Endothelial cell of umbilical vein (primary cell): ENCODE measurements at regions not wholly inside any gene's neighbourhood (a gene's known extent, or its start where the extent isn't known, plus 50 kb on each side); places are given as distances from the start of the nearest gene placed in this dataset.

Experiments
- BruUV-seq: library from RNA; stranded (reverse); fragments of 400-500 nt; replicated peaks from 2 replicates; lab custom pipeline; 2021; lab: Mats Ljungman, UMichigan
- CTCF ChIA-PET: fragments of 300-600, 350-600 bp; sonication (Branson Sonifier 250); formaldehyde crosslinking; loops from one replicate; lab custom pipeline; 2021; ENCODE audit warnings: antibody characterized with exemption, inconsistent platforms; lab: Charles Lee
- POLR2A ChIA-PET: fragments of 300-600, 350-600 bp; sonication (Branson Sonifier 250); formaldehyde crosslinking; loops from one replicate; lab custom pipeline; 2021; ENCODE audit warnings: antibody characterized with exemption, inconsistent platforms; lab: Charles Lee
- DNase-seq: peaks from one replicate; pipeline ENCODE4 v3.0.0-alpha.2; 2011; ENCODE audit warnings: low read depth, low spot score
- FAIRE-seq: peaks from 2 replicates; lab custom pipeline; 2011; peaks lifted over from hg19 to GRCh38; lab: Jason Lieb, UNC
- H2AFZ ChIP-seq: 2 replicates; pipeline ENCODE4 v1.6.0; 2012; ENCODE audit warnings: low read depth, low read length, control low read depth, inconsistent platforms
- H3K27ac ChIP-seq: 2 replicates; pipeline ENCODE4 v1.5.1; 2011; ENCODE audit warnings: low read depth, mild to moderate bottlenecking, control low read depth, low read length, moderate library complexity; ENCODE audit not compliant: insufficient read depth
- H3K27me3 ChIP-seq, 2 experiments: 2 replicates each; pipeline versions ENCODE4 v1.6.0 to v1.6.1; 2011; ENCODE audit warnings: low read length in 2 of 2, mixed read lengths in 1 of 2; ENCODE audit not compliant: control insufficient read depth in 2 of 2, insufficient read depth in 2 of 2
- H3K36me3 ChIP-seq, 2 experiments: 2 replicates in 1 of 2; 3 replicates in 1 of 2; pipeline ENCODE4 v1.5.1; 2011; ENCODE audit warnings: low read length in 2 of 2, mild to moderate bottlenecking in 1 of 2, moderate library complexity in 1 of 2; ENCODE audit not compliant: control insufficient read depth in 2 of 2, insufficient read depth in 2 of 2; ENCODE audit errors: extremely low read depth in 1 of 2
- H3K4me1 ChIP-seq: 3 replicates; pipeline ENCODE4 v1.5.1; 2011; ENCODE audit warnings: mild to moderate bottlenecking, low read length; ENCODE audit not compliant: control insufficient read depth, insufficient read depth; ENCODE audit errors: extremely low read depth
- H3K4me2 ChIP-seq: 2 replicates; pipeline ENCODE4 v1.6.1; 2011; ENCODE audit warnings: low read length, control low read depth, mixed read lengths; ENCODE audit not compliant: insufficient read depth
- H3K4me3 ChIP-seq, 3 experiments: fragments of 200-600 bp in 1 of 3; sonication (generic), shearing (Covaris generic) in 1 of 3; replicated peaks in 1 of 3; 2 replicates each; pipeline ENCODE4 v1.5.1; 2011 to 2016; ENCODE audit warnings: control low read depth in 3 of 3, low read length in 3 of 3, mild to moderate bottlenecking in 2 of 3, inconsistent platforms in 1 of 3, low read depth in 1 of 3, moderate library complexity in 1 of 3; ENCODE audit not compliant: insufficient read depth in 1 of 3
- H3K79me2 ChIP-seq: 2 replicates; pipeline ENCODE4 v1.6.0; 2012; ENCODE audit warnings: low read length, inconsistent platforms; ENCODE audit not compliant: control insufficient read depth, insufficient read depth
- H3K9ac ChIP-seq: replicated peaks from 2 replicates; pipeline ENCODE3; 2011; ENCODE audit warnings: low read length, control low read depth; ENCODE audit not compliant: insufficient read depth; ENCODE audit errors: extremely low read depth
- H3K9me1 ChIP-seq: replicated peaks from 3 replicates; pipeline ENCODE4 v1.6.0; 2011; ENCODE audit warnings: mild to moderate bottlenecking, low read length; ENCODE audit not compliant: control insufficient read depth, insufficient read depth; ENCODE audit errors: extremely low read depth
- H3K9me3 ChIP-seq: replicated peaks from 2 replicates; pipeline ENCODE4 v1.5.1; 2012; ENCODE audit warnings: low read length, inconsistent platforms; ENCODE audit not compliant: control insufficient read depth, insufficient read depth
- H4K20me1 ChIP-seq: replicated peaks from 2 replicates; pipeline ENCODE3; 2011; ENCODE audit warnings: mild to moderate bottlenecking, low read length; ENCODE audit not compliant: control insufficient read depth, insufficient read depth; ENCODE audit errors: extremely low read depth
- CTCF ChIP-seq, 2 donors: IDR thresholded peaks; 1 replicate in 1 of 2; 2 replicates in 1 of 2; pipeline ENCODE4 v1.5.1; 2011; ENCODE audit warnings: low read length in 2 of 2, mild to moderate bottlenecking in 2 of 2, moderate library complexity in 2 of 2, control low read depth in 1 of 2, inconsistent platforms in 1 of 2, low read depth in 1 of 2; ENCODE audit not compliant: insufficient read depth in 1 of 2; ENCODE audit errors: extremely low read depth in 1 of 2
- EZH2 ChIP-seq: IDR thresholded peaks from 2 replicates; pipeline ENCODE4 v1.6.1; 2012; ENCODE audit warnings: borderline replicate concordance, low read depth, mild to moderate bottlenecking, moderate library complexity, low read length, inconsistent platforms; ENCODE audit not compliant: severe bottlenecking
- GATA2 ChIP-seq: IDR thresholded peaks from 2 replicates; pipeline ENCODE4 v1.7.0; 2011; ENCODE audit warnings: low read depth, mild to moderate bottlenecking, moderate library complexity, mixed read lengths, low read length; ENCODE audit not compliant: insufficient read length, insufficient read depth
- JUN ChIP-seq: IDR thresholded peaks from 2 replicates; pipeline ENCODE4 v1.6.1; 2011; ENCODE audit warnings: borderline replicate concordance, low read depth; ENCODE audit not compliant: insufficient read length, insufficient read depth
- MAX ChIP-seq: IDR thresholded peaks from 2 replicates; pipeline ENCODE4 v1.6.1; 2011; ENCODE audit not compliant: insufficient read depth, insufficient read length
- MYC ChIP-seq: IDR thresholded peaks from one replicate; pipeline ENCODE4 v1.6.1; 2011; ENCODE audit warnings: mild to moderate bottlenecking, low read depth, low read length
- POLR2A ChIP-seq: IDR thresholded peaks from 2 replicates; pipeline ENCODE4 v1.6.1; 2012; ENCODE audit warnings: low read depth, mild to moderate bottlenecking, control low read depth, low read length
- POLR2AphosphoS5 ChIP-seq: IDR thresholded peaks from 2 replicates; pipeline ENCODE4 v1.6.1; 2012; ENCODE audit warnings: low read depth, mild to moderate bottlenecking, control low read depth, low read length, moderate library complexity; ENCODE audit not compliant: insufficient read depth
- dilution Hi-C: fragments of 300-500 bp; cut with MboI; formaldehyde crosslinking; loops from one replicate; pipeline ENCODE4 v1.15.0; 2019; ENCODE audit warnings: low sequenced_read_pairs; ENCODE audit not compliant: extremely low pct_ligation_motif_present
- intact Hi-C: fragments of 100-400 bp; cut with micrococcal nuclease; formaldehyde crosslinking; loops from one replicate; pipeline ENCODE4 v1.10.0; 2022

GRCh38 chr1:199690496-199690895 lies 337.0 kb upstream of the NR5A2 start:
- H3K36me3 ChIP-seq = no peaks in the 10 kb centered on the region
- no peaks in the 10 kb centered on the region for H3K9me1 ChIP-seq
- H2AFZ ChIP-seq = no peak overlapping the region
- peak overlapping the region; percentile 70 for H3K9ac ChIP-seq
- dilution Hi-C loops = no loop called here
- H3K27me3 ChIP-seq = no peaks in the 10 kb centered on the region
- no peak overlapping the region for H3K4me2 ChIP-seq
- peaks cover 60% of the 10 kb centered on the region for H3K4me1 ChIP-seq
- H3K4me3 ChIP-seq = no peak overlapping the region
- CTCF ChIA-PET = interaction anchor here (0.6 to 1.4 kb wide), 2 partner anchors 92 to 219 kb away, joined by 4 to 5 read pairs; no protein-coding TSS in a partner anchor
- no peaks in the 10 kb centered on the region for H4K20me1 ChIP-seq
- intact Hi-C loops = loop anchor here (2.0 kb wide), 2 partner anchors 52 to 726 kb away; no protein-coding TSS in a partner anchor
- no peaks in the 10 kb centered on the region for H3K9me3 ChIP-seq
- H3K79me2 ChIP-seq = no peaks in the 10 kb centered on the region
- POLR2A ChIA-PET = no interaction called here
- FAIRE-seq = no peak
- BruUV-seq = no TSS peak
- no peak for TF ChIP-seq GATA2
- no peak for TF ChIP-seq JUN
- no peak for TF ChIP-seq MYC
- no peak for TF ChIP-seq CTCF (IDR thresholded peaks at IDR 0.05; ENCODE audit: extremely low read depth in 1 of 2, insufficient read depth in 1 of 2, low read depth in 1 of 2, low read length in 2 of 2)
- no peak for TF ChIP-seq POLR2AphosphoS5
- TF ChIP-seq EZH2 = no peak
- no peak for TF ChIP-seq MAX
- TF ChIP-seq POLR2A = no peak
- H3K27ac ChIP-seq = peak overlapping the region; percentile 89
- peak; percentile 8 for DNase-seq
